H1 (cell line): ENCODE measurements at regions not wholly inside any gene's neighbourhood (a gene's known extent, or its start where the extent isn't known, plus 50 kb on each side); places are given as distances from the start of the nearest gene placed in this dataset.

Experiments used
- ASH2L ChIP-seq: fragments of 200-600, 300-600 bp; sonication (generic); IDR thresholded peaks from one replicate; pipeline ENCODE4 v1.7.1; 2017; ENCODE audit warnings: low read length
- CHD7 ChIP-seq: fragments of 300-600 bp; sonication (generic); IDR thresholded peaks from 2 replicates; pipeline ENCODE4 v1.7.1; 2012; ENCODE audit warnings: low read length, moderate library complexity, mild to moderate bottlenecking, inconsistent platforms; ENCODE audit not compliant: insufficient replicate concordance

DNA sequence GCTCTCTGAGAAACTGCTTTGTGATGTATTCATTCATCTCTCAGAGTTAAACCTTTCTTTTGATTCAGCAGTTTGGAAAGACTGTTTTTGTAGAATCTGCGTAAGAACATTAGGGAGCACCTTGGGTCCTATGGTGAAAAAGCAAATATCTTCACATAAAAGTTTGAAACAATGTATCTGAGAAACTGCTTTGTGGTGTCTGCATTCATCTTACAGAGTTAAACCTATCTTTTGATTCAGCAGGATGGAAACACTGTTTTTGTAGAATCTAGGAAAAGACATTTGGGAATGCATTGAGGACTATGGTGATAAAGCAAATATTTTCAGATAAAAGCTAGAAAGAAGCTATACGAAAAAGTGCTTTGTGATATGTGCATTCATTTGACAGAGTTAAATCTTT lies 361.3 kb downstream of the OR4C45 start (continued):
- TF ChIP-seq CHD7: no peak
- no peak for TF ChIP-seq ASH2L
- TF ChIP-seq, all 59 proteins: peak for 0
